GM18505 (cell line): ENCODE measurements at regions not wholly inside any gene's neighbourhood (a gene's known extent, or its start where the extent isn't known, plus 50 kb on each side); places are given as distances from the start of the nearest gene placed in this dataset.

ENCODE experiments used
- ATAC-seq: cut with Tn5 transposase; IDR thresholded peaks from one replicate; pipeline ENCODE4 v1.9.1; 2021; ENCODE audit not compliant: unreplicated experiment
- POLR2A ChIP-seq: IDR thresholded peaks from 4 replicates; pipeline ENCODE4 v1.6.1; 2011; ENCODE audit warnings: borderline replicate concordance; ENCODE audit not compliant: insufficient read depth, insufficient read length; ENCODE audit errors: extremely low read depth

DNA sequence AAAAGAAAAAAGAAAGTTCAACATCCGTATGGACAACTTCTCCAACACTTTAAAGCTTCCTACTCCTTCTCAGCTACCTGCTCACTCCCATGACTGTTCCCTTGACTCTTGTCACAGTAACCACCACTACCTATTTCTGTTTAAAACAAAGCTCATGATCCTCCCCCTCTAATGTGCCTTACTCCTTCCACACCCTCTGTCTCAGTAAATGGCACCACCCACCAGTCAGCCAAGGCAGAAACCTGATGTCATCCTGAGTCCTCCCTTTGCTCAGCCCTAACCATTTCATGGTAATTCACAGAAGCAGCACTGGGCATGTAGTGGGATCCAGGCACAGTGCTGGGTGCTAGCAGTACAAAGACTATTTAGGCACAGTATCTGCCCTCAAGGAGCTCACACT, 63.0 kb upstream of the PPM1J start:
- TF ChIP-seq POLR2A: no peak
- no peak for ATAC-seq

DNA sequence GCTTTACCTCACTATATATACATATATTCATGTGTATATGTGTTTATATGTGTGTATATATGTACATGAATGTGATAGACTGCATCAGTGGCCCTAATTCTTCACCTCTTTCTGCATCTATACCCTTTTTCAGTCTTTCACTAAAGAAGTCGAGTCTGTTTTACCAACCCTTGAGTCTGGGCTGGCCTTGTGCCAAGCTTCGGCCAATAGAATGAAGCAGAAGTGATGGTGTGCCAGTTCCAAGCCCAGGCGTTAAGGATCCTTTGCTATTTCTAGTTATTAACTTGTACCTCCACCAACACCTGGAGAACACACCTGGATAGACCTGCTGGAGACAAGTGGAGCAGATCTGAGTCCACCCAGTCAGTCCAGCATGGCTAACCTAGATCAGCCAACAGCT, 61.6 kb upstream of the PPM1J start:
- TF ChIP-seq POLR2A: no peak
- ATAC-seq: no peak

DNA sequence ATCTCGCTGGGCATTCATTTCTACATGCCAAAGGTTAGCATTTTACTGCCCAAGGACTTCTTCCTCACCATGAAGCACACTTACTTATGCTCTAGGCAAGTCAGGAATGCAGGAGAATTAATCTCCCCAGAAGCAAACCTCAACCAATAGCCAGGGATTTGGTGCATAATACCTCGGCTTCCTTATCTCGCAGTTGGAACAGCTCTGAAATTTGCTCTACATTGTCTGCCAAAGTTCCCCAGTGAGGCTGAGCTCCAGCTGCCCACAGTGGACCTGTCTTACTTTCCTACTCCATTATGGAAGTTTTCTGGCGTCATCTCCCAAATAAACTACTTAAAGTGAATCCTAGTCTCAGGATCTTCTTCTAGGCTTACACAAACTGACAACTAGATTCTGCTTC, 57.6 kb upstream of the PPM1J start:
- no peak for TF ChIP-seq POLR2A
- no peak for ATAC-seq

DNA sequence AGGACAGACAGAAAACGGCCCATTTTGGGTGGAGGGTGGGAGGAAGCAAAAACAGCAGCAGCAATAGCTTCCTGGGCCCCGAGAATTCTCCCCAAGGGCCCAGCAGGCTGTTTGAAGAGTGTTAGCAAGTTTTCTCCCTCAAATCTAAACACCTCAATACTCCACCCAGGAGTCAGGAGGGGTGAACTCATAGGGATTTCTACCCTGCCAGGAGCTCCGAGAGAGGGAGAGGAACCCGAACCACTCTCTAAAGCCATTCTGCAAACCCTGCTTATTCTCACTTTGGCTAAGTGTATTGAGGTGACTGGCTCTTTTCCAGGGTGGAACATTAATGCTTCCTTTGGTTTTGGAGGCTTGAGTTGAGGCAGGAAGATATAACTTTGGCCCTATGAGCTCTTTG, 55.6 kb upstream of the PPM1J start:
- no peak for ATAC-seq

DNA sequence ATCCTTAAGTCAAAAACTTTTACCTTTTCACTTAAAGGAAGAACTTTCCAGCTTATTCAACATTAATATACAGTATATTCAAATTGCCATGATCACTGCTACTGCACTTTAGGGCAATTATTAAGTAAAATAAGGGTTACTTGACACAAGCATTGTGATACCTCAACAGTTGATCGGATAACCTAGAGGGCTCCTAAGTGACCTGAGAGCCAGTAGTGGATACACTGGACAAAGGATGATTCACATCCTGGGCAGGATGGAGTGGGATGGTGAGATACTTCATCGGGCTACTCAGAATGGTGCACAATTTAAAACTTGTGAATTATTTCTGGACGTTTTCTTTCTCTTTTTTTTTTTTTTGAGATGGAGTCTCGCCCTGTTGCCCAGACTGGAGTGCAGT, 54.5 kb upstream of the PPM1J start:
- ATAC-seq: no peak
- TF ChIP-seq POLR2A: no peak

More for the DNA sequence above, 55.6 kb upstream of the PPM1J start:
- TF ChIP-seq POLR2A: no peak

DNA sequence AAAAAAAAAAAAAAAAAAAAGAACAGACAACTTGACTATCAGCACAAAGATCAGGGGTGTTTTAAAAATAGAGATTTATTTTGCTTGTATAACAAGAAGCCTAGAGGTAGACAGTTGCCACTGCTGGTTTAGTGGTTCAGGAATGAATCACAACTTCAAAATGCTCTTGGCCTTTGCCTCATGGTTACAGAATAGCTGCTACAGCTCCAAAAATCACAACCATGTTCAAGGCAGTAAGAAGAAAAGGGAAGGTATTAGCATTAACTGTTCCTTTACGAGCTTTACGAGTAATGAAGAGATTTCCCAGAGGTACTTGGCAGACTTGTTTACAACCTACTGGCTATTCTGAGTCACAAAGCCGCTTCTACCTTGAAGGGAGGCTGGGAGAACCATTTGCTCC, 52.5 kb upstream of the PPM1J start:
- ATAC-seq: no peak
- no peak for TF ChIP-seq POLR2A
